ENCODE measurements at regions not wholly inside any gene's neighbourhood (a gene's known extent, or its start where the extent isn't known, plus 50 kb on each side); places are given as distances from the start of the nearest gene placed in this dataset.

DNA sequence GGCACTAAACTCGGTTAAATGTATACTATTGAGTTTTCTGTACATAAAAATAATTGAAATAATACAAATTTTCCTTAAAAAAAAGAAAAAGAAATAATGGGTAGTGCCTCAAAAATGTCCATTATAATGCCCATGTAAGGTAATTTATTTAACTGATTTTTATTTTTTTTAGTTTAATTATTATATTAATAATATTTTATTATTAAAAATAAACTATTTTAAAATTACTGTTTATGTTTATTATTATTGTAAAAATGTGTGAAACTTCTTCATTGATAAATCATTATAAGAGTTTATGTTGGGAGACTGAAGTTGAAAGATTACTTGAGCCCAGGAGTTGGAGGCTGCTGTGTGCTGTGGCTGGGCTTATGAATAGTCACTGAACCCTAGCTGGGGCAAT is 925.5 kb upstream of the EPHA7 start:
- TF ChIP-seq MXI1 (conservative IDR thresholded peaks at IDR 0.05; ENCODE audit: poor library complexity, severe bottlenecking) (no peak), REST (IDR thresholded peaks at IDR 0.05; ENCODE audit: borderline replicate concordance) (no peak), TAF1 (IDR thresholded peaks at IDR 0.05; ENCODE audit: low read depth) (no peak), SMC3 (conservative IDR thresholded peaks at IDR 0.05; ENCODE audit: poor library complexity) (no peak), EP300 (conservative IDR thresholded peaks at IDR 0.05; ENCODE audit: poor library complexity, severe bottlenecking) (no peak), EZH2 (IDR thresholded peaks at IDR 0.05; ENCODE audit: borderline replicate concordance, insufficient read depth, low read length, poor library complexity, severe bottlenecking) (no peak), POLR2AphosphoS5 (IDR thresholded peaks at IDR 0.05) (no peak), RAD21 (conservative IDR thresholded peaks at IDR 0.05) (no peak)
- TF ChIP-seq, protein P1, sequence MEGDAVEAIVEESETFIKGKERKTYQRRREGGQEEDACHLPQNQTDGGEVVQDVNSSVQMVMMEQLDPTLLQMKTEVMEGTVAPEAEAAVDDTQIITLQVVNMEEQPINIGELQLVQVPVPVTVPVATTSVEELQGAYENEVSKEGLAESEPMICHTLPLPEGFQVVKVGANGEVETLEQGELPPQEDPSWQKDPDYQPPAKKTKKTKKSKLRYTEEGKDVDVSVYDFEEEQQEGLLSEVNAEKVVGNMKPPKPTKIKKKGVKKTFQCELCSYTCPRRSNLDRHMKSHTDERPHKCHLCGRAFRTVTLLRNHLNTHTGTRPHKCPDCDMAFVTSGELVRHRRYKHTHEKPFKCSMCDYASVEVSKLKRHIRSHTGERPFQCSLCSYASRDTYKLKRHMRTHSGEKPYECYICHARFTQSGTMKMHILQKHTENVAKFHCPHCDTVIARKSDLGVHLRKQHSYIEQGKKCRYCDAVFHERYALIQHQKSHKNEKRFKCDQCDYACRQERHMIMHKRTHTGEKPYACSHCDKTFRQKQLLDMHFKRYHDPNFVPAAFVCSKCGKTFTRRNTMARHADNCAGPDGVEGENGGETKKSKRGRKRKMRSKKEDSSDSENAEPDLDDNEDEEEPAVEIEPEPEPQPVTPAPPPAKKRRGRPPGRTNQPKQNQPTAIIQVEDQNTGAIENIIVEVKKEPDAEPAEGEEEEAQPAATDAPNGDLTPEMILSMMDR (IDR thresholded peaks at IDR 0.05; ENCODE audit: poor library complexity, severe bottlenecking), result no peak
- Histone ChIP-seq H3K36me3 (ENCODE audit: insufficient read depth, low read length) (no peaks in the 10 kb centered on the region), H2AFZ (ENCODE audit: low read depth, low read length) (no peak overlapping the region)

GRCh38 chr6:94341173-94341572 is 921.8 kb upstream of the EPHA7 start:
- Histone ChIP-seq H3K36me3 (ENCODE audit: insufficient read depth, low read length) (no peaks in the 10 kb centered on the region), H3K27me3 (ENCODE audit: insufficient read depth, low read depth, low read length) (no peaks in the 10 kb centered on the region), H3F3A (ENCODE audit: insufficient read depth, low read length, poor library complexity, severe bottlenecking) (no peaks in the 10 kb centered on the region), H3K4me2 (ENCODE audit: low read length) (no peak overlapping the region), H3K27ac (ENCODE audit: low read length) (no peak overlapping the region), H3K9ac (ENCODE audit: low read length) (no peak overlapping the region), H3K9me3 (ENCODE audit: low read length) (no peaks in the 10 kb centered on the region), H3K9me2 (ENCODE audit: insufficient read depth, low read length) (no peaks in the 10 kb centered on the region), H3K79me2 (replicated peaks; ENCODE audit: insufficient read depth, low read length) (no peaks in the 10 kb centered on the region), H3K4me3 (ENCODE audit: low read length) (no peak overlapping the region), H2AFZ (ENCODE audit: low read depth, low read length) (no peak overlapping the region), H4K20me1 (ENCODE audit: insufficient read depth) (no peaks in the 10 kb centered on the region)
- no peak for TF ChIP-seq RAD21 (conservative IDR thresholded peaks at IDR 0.05)
- no peak for TF ChIP-seq MXI1 (conservative IDR thresholded peaks at IDR 0.05; ENCODE audit: poor library complexity, severe bottlenecking)
- TF ChIP-seq, protein P1 (IDR thresholded peaks at IDR 0.05; ENCODE audit: poor library complexity, severe bottlenecking), result no peak
- no peak for TF ChIP-seq SMC3 (conservative IDR thresholded peaks at IDR 0.05; ENCODE audit: poor library complexity)
- no peak for TF ChIP-seq TAF1 (IDR thresholded peaks at IDR 0.05; ENCODE audit: low read depth)
- TF ChIP-seq EP300 (conservative IDR thresholded peaks at IDR 0.05; ENCODE audit: poor library complexity, severe bottlenecking), result no peak
- no peak for TF ChIP-seq POLR2AphosphoS5 (IDR thresholded peaks at IDR 0.05)
- no peak for TF ChIP-seq REST (IDR thresholded peaks at IDR 0.05; ENCODE audit: borderline replicate concordance)
- TF ChIP-seq EZH2 (IDR thresholded peaks at IDR 0.05; ENCODE audit: borderline replicate concordance, insufficient read depth, low read length, poor library complexity, severe bottlenecking), result no peak

More for the DNA sequence above, 925.5 kb upstream of the EPHA7 start:
- Histone ChIP-seq H3K9me3 (ENCODE audit: low read length) (no peaks in the 10 kb centered on the region), H3K27ac (ENCODE audit: low read length) (no peak overlapping the region), H4K20me1 (ENCODE audit: insufficient read depth) (no peaks in the 10 kb centered on the region), H3F3A (ENCODE audit: insufficient read depth, low read length, poor library complexity, severe bottlenecking) (no peaks in the 10 kb centered on the region), H3K4me2 (ENCODE audit: low read length) (no peak overlapping the region), H3K9me2 (ENCODE audit: insufficient read depth, low read length) (no peaks in the 10 kb centered on the region), H3K27me3 (ENCODE audit: insufficient read depth, low read depth, low read length) (no peaks in the 10 kb centered on the region), H3K4me3 (ENCODE audit: low read length) (no peak overlapping the region), H3K79me2 (replicated peaks; ENCODE audit: insufficient read depth, low read length) (no peaks in the 10 kb centered on the region), H3K9ac (ENCODE audit: low read length) (no peak overlapping the region)

Measured in neural cell (in vitro differentiated cells).